Tibial artery (tissue), 4 donors: ENCODE measurements at regions not wholly inside any gene's neighbourhood (a gene's known extent, or its start where the extent isn't known, plus 50 kb on each side); places are given as distances from the start of the nearest gene placed in this dataset.
A peak's percentile ranks its signal among the peaks of the same experiment; 100 is the strongest.
"Not testable (repeated sequence)": the region's sequence is repeated elsewhere in the genome, so short reads cannot be mapped to it uniquely, and the experiment has no call there.

ENCODE experiments used
- DNase-seq, 2 donors: peaks; one replicate each; pipeline ENCODE4 v3.0.0-alpha.2; 2019
- H3K27ac ChIP-seq, 2 donors: fragments of 200-600 bp; sonication (generic) in 1 of 2; 1 replicate in 1 of 2; 2 replicates in 1 of 2; pipeline ENCODE4 v1.5.1; 2018 to 2019; ENCODE audit warnings: mild to moderate bottlenecking in 1 of 2
- H3K27me3 ChIP-seq, 2 donors: fragments of 200-600 bp; sonication (generic) in 1 of 2; one replicate each; pipeline versions ENCODE4 v1.5.1 to v1.6.0; 2016 to 2019
- H3K36me3 ChIP-seq, 3 donors: fragments of 200-600 bp; sonication (generic) in 2 of 3; one replicate each; pipeline ENCODE4 v1.5.1; 2016 to 2019; ENCODE audit warnings: mild to moderate bottlenecking in 2 of 3
- H3K4me1 ChIP-seq, 4 donors: fragments of 200-600 bp; sonication (generic) in 2 of 4; 1 replicate in 3 of 4; 2 replicates in 1 of 4; pipeline ENCODE4 v1.5.1; 2016 to 2019
- H3K4me3 ChIP-seq, 2 donors: fragments of 200-600 bp; sonication (generic) in 1 of 2; 1 replicate in 1 of 2; 2 replicates in 1 of 2; pipeline ENCODE4 v1.5.1; 2018 to 2019; ENCODE audit warnings: mild to moderate bottlenecking in 2 of 2
- H3K9me3 ChIP-seq, 3 donors: fragments of 200-600 bp; sonication (generic) in 1 of 3; one replicate each; pipeline ENCODE4 v1.5.1; 2016 to 2019
- intact Hi-C: fragments of 100-400 bp; cut with DNase I; formaldehyde crosslinking; loops from one replicate; pipeline ENCODE4 v1.15.0; 2023; ENCODE audit warnings: low total_unique reads
- TF ChIP-seq, protein P1 (sequence below), 2 experiments: fragments of 200-600 bp in 1 of 2; fragments of 450-650 bp in 1 of 2; IDR thresholded peaks; one replicate each; pipeline ENCODE4 v1.5.1; 2017 to 2019; ENCODE audit warnings: antibody characterized with exemption in 2 of 2, mild to moderate bottlenecking in 1 of 2, moderate library complexity in 1 of 2

DNA sequence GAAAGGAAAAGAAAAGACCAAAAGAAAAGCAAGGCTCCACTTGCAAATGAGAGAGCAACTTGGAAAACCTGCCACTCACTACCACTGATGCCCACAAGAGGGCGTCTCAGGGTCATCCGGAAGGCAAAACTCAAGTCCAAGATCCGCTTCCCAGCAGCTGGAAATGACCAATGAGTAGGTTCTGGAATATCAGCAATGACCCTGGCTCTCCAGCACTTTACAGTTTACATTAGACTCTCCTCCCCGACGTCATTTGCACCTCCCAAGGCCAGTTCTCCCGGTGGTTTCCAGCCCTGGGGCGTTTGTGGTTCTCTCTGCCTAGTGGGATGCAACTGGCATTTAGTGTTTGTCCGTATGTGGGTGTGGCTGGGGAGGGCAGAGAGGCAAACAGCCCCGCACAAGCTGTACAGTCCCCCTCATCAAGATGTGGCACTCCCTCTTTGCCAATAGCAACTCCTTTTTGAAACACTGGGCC lies 193.8 kb upstream of the ZNF618 start:
- peaks cover 0 to 3% (median under 1%) of the 10 kb centered on the region in 4 donors for H3K4me1 ChIP-seq
- DNase-seq = peak; percentile 66 to 83
- TF ChIP-seq, protein P1, sequence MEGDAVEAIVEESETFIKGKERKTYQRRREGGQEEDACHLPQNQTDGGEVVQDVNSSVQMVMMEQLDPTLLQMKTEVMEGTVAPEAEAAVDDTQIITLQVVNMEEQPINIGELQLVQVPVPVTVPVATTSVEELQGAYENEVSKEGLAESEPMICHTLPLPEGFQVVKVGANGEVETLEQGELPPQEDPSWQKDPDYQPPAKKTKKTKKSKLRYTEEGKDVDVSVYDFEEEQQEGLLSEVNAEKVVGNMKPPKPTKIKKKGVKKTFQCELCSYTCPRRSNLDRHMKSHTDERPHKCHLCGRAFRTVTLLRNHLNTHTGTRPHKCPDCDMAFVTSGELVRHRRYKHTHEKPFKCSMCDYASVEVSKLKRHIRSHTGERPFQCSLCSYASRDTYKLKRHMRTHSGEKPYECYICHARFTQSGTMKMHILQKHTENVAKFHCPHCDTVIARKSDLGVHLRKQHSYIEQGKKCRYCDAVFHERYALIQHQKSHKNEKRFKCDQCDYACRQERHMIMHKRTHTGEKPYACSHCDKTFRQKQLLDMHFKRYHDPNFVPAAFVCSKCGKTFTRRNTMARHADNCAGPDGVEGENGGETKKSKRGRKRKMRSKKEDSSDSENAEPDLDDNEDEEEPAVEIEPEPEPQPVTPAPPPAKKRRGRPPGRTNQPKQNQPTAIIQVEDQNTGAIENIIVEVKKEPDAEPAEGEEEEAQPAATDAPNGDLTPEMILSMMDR (IDR thresholded peaks at IDR 0.05) = peak; percentile 80 to 88
- peaks cover 0 to 9% of the 10 kb centered on the region in 2 donors for H3K27me3 ChIP-seq
- no peak overlapping the region for H3K4me3 ChIP-seq
- no peaks in the 10 kb centered on the region for H3K9me3 ChIP-seq
- intact Hi-C loops = loop anchor here (5.0 kb wide), 1 partner anchor 350 kb away; no protein-coding TSS in a partner anchor
- H3K36me3 ChIP-seq = no peaks in the 10 kb centered on the region
- no peak overlapping the region for H3K27ac ChIP-seq

DNA sequence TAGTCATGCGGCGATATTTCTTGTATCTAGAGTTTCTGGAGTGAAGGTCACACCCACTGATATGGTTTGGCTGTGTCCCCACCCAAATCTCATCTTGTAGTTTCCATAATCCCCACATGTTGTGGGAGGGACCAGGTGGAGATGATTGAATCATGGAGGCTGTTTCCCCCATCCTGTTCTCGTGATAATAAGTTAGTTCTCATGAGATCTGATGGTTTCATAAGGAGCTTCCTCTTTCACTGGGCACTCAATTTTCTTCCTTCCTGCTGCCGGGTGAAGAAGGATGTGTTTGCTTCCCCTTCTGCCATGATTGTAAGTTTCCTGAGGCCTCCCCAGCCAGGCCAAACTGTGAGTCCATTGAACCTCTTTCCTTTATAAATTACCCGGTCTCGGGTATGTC lies 190.5 kb upstream of the ZNF618 start:
- H3K36me3 ChIP-seq, intact Hi-C loops, H3K4me3 ChIP-seq, H3K27ac ChIP-seq, H3K9me3 ChIP-seq, DNase-seq: not testable (repeated sequence)
- Histone ChIP-seq H3K27me3 (peaks cover 0 to 31% of the 10 kb centered on the region in 2 donors), H3K4me1 (peaks cover 0 to 12% (median 10%) of the 10 kb centered on the region in 4 donors)

DNA sequence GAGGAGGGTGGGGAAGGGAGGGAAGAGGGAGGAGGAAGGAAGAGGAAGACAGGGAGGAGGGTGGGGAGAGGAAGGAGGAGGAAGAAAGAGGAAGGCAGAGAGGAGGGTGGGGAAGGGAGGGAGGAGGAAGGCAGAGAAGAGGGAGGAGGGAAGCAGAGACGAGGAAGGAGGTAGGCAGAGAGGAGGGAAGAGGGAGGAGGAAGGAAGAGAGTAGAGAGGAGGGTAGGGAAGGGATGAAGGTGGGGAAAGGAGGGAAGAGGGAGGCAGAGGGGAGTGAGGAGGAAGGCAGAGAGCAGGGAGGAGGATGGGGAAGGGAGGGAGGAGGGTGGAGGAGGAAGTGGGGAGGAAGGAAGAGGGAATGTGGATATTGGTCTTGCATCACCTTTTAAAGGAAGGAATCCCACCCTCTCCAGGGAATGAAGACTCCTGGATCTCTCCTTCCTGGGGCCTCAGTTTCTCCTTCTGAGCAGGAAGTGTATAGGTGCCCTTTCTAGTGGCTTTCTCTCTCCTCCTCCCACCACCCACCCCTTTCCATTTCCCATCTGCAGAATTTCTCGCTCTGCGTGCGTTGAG lies 188.9 kb upstream of the ZNF618 start:
- Histone ChIP-seq H3K27me3 (peaks cover 0 to 44% of the 10 kb centered on the region in 2 donors), H3K36me3 (no peaks in the 10 kb centered on the region), H3K27ac (no peak overlapping the region), H3K4me3 (no peak overlapping the region), H3K9me3 (no peaks in the 10 kb centered on the region), H3K4me1 (peaks cover 0 to 12% (median 10%) of the 10 kb centered on the region in 4 donors)
- intact Hi-C loops = no loop called here
- TF ChIP-seq, protein P1 (IDR thresholded peaks at IDR 0.05) = no peak
- no peak for DNase-seq

DNA sequence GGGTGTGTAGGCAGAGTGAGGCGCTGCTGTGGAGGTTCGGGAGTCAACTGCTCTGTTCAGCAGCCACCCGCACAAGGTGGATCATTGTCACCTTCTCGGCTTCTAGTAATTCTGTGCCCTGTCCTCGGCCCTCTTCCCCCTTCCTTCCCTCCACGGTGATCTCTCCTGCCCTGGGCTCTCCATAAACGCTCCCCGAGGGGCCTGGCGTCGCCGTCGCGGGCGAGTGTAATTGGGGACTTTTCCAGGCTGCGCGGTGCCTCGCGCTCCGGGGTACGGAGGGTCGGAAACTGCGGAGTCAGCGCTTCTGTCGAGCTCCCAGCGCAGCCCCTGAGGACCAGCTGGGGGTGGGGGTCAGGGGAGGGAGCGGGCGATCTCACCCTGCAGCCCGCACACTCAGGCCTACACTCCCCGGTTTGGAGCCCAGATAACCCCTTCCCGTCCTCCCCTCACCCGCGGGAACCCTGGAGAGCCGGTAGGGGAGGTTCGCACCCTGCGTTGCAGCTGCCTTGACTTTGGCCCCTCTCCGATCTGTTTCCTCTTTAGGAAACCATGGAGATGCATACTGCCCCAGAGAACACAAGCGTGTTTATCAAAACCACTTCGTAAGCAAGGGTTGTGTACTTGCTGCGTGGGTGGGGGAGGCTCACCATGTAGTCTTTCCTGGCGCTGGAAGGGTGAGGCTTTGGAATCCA lies 188.3 kb upstream of the ZNF618 start:
- H3K36me3 ChIP-seq = no peaks in the 10 kb centered on the region
- peaks cover 0 to 12% (median 8%) of the 10 kb centered on the region in 4 donors for H3K4me1 ChIP-seq
- H3K27me3 ChIP-seq = peaks cover 0 to 44% of the 10 kb centered on the region in 2 donors
- intact Hi-C loops = no loop called here
- no peak overlapping the region for H3K27ac ChIP-seq
- DNase-seq = no peak
- no peaks in the 10 kb centered on the region for H3K9me3 ChIP-seq
- TF ChIP-seq, protein P1 (IDR thresholded peaks at IDR 0.05) = no peak
- H3K4me3 ChIP-seq = no peak overlapping the region

DNA sequence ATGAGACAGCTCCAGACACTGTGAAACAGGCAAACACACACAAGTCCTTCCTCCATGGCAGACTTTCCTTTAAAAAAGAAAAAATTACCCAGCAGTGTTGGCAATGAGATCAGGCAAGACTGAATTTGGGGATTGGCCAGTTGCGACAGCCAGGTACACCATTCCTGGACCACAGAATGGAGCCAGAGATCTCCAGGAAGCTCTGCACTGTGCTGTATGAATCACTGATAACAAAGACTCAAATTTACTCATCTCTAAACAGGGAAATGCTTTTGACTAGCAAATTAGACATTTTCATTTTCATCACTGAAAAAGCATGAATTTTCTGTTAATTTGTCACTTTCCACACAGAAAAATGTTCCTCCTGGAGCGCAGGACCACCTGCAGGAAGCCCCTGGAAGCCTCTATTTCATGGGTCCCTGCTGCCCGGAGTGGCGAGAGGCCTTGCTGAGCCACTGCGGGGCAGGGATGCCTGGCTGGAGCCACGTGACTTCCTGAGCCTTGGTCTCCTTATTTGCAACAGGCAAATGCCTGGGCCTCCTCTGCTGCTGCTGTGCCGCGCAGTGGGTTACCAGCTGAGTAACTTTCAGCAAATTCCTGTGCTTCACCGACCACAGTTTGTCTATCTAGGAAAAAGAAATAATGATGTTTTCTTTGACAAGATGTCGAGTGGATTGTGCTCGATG lies 185.9 kb upstream of the ZNF618 start:
- Histone ChIP-seq H3K4me3 (no peak overlapping the region), H3K27ac (no peak overlapping the region), H3K36me3 (no peaks in the 10 kb centered on the region), H3K4me1 (peaks cover 0 to 12% (median 8%) of the 10 kb centered on the region in 4 donors), H3K9me3 (no peaks in the 10 kb centered on the region), H3K27me3 (peaks cover 0 to 44% of the 10 kb centered on the region in 2 donors)
- intact Hi-C loops = no loop called here
- no peak for DNase-seq
- TF ChIP-seq, protein P1 (IDR thresholded peaks at IDR 0.05) = no peak

DNA sequence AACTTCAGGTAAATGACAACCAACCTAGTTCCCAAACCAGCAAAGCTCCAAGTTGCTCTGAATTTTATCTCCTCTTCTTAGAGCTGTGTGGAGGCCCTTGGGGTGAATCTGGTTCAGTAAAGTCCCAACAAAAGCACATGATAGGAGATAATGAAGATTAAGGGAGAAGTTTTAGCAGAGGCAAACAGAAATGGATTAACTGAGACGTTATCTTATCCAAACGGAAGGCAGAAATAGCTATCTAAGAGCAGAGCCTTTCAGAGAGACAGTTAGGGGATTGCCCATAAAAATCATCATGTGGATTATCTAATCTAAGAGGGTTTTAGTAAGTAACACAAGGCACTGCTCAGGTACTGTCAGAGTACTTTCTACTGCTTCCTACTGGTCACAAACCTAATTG lies 183.9 kb upstream of the ZNF618 start:
- intact Hi-C loops = no loop called here
- no peaks in the 10 kb centered on the region for H3K9me3 ChIP-seq
- TF ChIP-seq, protein P1 (IDR thresholded peaks at IDR 0.05) = no peak
- no peaks in the 10 kb centered on the region for H3K36me3 ChIP-seq
- H3K27ac ChIP-seq = no peak overlapping the region
- peaks cover 0 to 12% (median 8%) of the 10 kb centered on the region in 4 donors for H3K4me1 ChIP-seq
- H3K27me3 ChIP-seq = peaks cover 0 to 36% of the 10 kb centered on the region in 2 donors
- DNase-seq = no peak
- no peak overlapping the region for H3K4me3 ChIP-seq
